K562 (cell line): ENCODE measurements at regions not wholly inside any gene's neighbourhood (a gene's known extent, or its start where the extent isn't known, plus 50 kb on each side); places are given as distances from the start of the nearest gene placed in this dataset.

Experiments
- BRF2 ChIP-seq: IDR thresholded peaks from 3 replicates; pipeline ENCODE4 v1.6.1; 2011; ENCODE audit warnings: borderline replicate concordance, mild to moderate bottlenecking; ENCODE audit not compliant: insufficient read length, insufficient read depth
- DACH1 ChIP-seq: fragments of 450-650 bp; IDR thresholded peaks from 2 replicates; pipeline ENCODE4 v1.6.1; 2018; ENCODE audit not compliant: partially characterized antibody
- HDGF ChIP-seq: fragments of 450-650 bp; IDR thresholded peaks from 2 replicates; pipeline ENCODE4 v1.6.1; 2016
- HMG20B ChIP-seq: fragments of 250-450 bp; sonication (Bioruptor Pico); IDR thresholded peaks from 2 replicates; pipeline ENCODE4 v1.5.0; 2021; ENCODE audit warnings: mild to moderate bottlenecking
- HMGN3 ChIP-seq: IDR thresholded peaks from 2 replicates; pipeline ENCODE4 v1.6.1; 2011; ENCODE audit warnings: borderline replicate concordance, low read depth, mild to moderate bottlenecking, mixed read lengths, low read length; ENCODE audit not compliant: insufficient read length; ENCODE audit errors: extremely low read depth
- HOMEZ ChIP-seq: fragments of 250-450 bp; sonication (Bioruptor Pico); IDR thresholded peaks from 2 replicates; pipeline ENCODE4 v1.4.0; 2020; ENCODE audit warnings: mild to moderate bottlenecking, moderate library complexity
- KAT2B ChIP-seq: IDR thresholded peaks from one replicate; pipeline ENCODE4 v1.6.1; 2012; ENCODE audit warnings: low read depth, mild to moderate bottlenecking, control low read depth, inconsistent platforms, low read length, moderate library complexity
- KAT8 ChIP-seq: fragments of 450-650 bp; IDR thresholded peaks from 2 replicates; pipeline ENCODE4 v1.6.1; 2016; ENCODE audit warnings: low read depth, mild to moderate bottlenecking
- MXD1 ChIP-seq: fragments of 250-450 bp; sonication (Bioruptor Pico); IDR thresholded peaks from 2 replicates; pipeline ENCODE4 v1.8.0; 2021; ENCODE audit warnings: borderline replicate concordance, mild to moderate bottlenecking, moderate library complexity; ENCODE audit not compliant: poor library complexity, severe bottlenecking
- NCOA4 ChIP-seq: fragments of 450-650 bp; IDR thresholded peaks from 2 replicates; pipeline ENCODE4 v1.6.1; 2018; ENCODE audit warnings: mild to moderate bottlenecking; ENCODE audit not compliant: partially characterized antibody
- NCOR1 ChIP-seq: fragments of 450-650 bp; IDR thresholded peaks from 2 replicates; pipeline ENCODE4 v1.6.1; 2016; ENCODE audit warnings: mild to moderate bottlenecking, moderate library complexity
- TBP ChIP-seq: optimal IDR thresholded peaks from 2 replicates; pipeline ENCODE3; 2011; ENCODE audit warnings: low read depth, low read length, improper control_type of control experiment
- TFAP4 ChIP-seq: sonication (generic); formaldehyde crosslinking; IDR thresholded peaks from 2 replicates; pipeline ENCODE4 v1.8.0; 2022; ENCODE audit warnings: missing genetic modification reagents, mild to moderate bottlenecking, moderate library complexity, borderline replicate concordance
- ZBTB1 ChIP-seq: sonication (generic); formaldehyde crosslinking; IDR thresholded peaks from 2 replicates; pipeline ENCODE4 v1.8.1; 2023; ENCODE audit warnings: missing genetic modification reagents, low read depth, mild to moderate bottlenecking, borderline replicate concordance
- ZNF23 ChIP-seq: fragments of 250-450 bp; sonication (Bioruptor Pico); IDR thresholded peaks from 2 replicates; pipeline ENCODE4 v1.4.0; 2020; ENCODE audit warnings: mild to moderate bottlenecking
- ZNF444 ChIP-seq: fragments of 250-450 bp; sonication (Bioruptor Pico); IDR thresholded peaks from 2 replicates; pipeline ENCODE4 v1.4.0; 2020; ENCODE audit warnings: mild to moderate bottlenecking, moderate library complexity
- TF ChIP-seq, protein P1 (sequence below): fragments of 200-800 bp; sonication (Bioruptor generic); IDR thresholded peaks from 2 replicates; pipeline ENCODE4 v1.6.1; 2016; ENCODE audit warnings: missing genetic modification characterization, missing compliant biosample characterization

DNA sequence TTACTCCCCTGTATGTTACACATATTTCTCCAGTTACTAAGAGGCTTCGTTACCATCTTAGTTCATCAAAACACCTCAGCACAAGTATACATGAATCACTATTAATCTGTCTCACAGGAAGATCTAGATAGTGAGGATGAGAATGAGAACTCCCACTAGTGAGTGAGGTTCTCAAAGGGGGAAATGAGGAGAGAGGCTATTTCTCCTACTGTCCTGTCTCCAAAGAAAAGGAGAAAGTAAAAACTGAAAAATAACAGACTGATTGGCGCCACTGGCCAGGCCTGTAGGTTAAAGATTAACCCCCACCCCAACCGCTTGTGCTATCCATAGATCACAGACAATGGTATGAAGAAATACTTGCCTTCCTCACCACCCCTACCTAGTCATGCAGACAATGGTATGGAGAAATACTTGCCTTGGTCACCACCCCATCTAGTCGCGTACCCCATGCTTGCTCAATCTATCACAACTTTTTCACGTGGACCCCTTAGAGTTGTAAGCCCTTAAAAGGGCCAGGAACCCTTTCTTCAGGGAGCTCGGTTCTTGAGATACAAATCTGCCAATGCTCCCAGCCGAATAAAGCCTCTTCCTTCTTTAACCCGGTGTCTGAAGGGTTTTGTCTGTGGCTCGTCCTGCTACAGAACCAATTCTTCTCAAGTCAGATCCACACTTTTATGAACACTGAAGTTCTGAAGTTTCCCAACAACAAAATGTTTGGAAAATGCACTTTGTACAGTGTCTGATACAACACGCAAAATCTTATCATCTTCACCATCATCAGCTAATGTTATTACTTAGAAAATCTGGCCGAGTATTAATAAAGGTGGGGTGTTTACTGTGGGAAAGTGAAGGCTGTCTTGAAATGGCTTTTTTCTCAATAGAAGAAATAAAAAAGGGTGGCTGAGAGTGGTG is 598.1 kb downstream of the UQCRFS1 start (continued):
- TF ChIP-seq, protein P1, sequence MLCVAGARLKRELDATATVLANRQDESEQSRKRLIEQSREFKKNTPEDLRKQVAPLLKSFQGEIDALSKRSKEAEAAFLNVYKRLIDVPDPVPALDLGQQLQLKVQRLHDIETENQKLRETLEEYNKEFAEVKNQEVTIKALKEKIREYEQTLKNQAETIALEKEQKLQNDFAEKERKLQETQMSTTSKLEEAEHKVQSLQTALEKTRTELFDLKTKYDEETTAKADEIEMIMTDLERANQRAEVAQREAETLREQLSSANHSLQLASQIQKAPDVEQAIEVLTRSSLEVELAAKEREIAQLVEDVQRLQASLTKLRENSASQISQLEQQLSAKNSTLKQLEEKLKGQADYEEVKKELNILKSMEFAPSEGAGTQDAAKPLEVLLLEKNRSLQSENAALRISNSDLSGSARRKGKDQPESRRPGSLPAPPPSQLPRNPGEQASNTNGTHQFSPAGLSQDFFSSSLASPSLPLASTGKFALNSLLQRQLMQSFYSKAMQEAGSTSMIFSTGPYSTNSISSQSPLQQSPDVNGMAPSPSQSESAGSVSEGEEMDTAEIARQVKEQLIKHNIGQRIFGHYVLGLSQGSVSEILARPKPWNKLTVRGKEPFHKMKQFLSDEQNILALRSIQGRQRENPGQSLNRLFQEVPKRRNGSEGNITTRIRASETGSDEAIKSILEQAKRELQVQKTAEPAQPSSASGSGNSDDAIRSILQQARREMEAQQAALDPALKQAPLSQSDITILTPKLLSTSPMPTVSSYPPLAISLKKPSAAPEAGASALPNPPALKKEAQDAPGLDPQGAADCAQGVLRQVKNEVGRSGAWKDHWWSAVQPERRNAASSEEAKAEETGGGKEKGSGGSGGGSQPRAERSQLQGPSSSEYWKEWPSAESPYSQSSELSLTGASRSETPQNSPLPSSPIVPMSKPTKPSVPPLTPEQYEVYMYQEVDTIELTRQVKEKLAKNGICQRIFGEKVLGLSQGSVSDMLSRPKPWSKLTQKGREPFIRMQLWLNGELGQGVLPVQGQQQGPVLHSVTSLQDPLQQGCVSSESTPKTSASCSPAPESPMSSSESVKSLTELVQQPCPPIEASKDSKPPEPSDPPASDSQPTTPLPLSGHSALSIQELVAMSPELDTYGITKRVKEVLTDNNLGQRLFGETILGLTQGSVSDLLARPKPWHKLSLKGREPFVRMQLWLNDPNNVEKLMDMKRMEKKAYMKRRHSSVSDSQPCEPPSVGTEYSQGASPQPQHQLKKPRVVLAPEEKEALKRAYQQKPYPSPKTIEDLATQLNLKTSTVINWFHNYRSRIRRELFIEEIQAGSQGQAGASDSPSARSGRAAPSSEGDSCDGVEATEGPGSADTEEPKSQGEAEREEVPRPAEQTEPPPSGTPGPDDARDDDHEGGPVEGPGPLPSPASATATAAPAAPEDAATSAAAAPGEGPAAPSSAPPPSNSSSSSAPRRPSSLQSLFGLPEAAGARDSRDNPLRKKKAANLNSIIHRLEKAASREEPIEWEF (CRISPR knock-in tag) = no peak; the same call in 1 of the 2 replicates
- TF ChIP-seq ZNF444 = peak; percentile 64; the same call in 1 of the 2 replicates
- TF ChIP-seq MXD1 = no peak
- no peak for TF ChIP-seq ZBTB1
- TF ChIP-seq NCOA4 = no peak
- no peak for TF ChIP-seq TBP
- TF ChIP-seq HMG20B (CRISPR knock-in tag) = no peak; the same call in 1 of the 2 replicates
- no peak for TF ChIP-seq HMGN3
- TF ChIP-seq HOMEZ (CRISPR knock-in tag) = no peak
- TF ChIP-seq NCOR1 = peak; percentile 62
- no peak for TF ChIP-seq KAT2B
- no peak for TF ChIP-seq TFAP4 (CRISPR knock-in tag)
- no peak for TF ChIP-seq KAT8
- TF ChIP-seq HDGF = no peak
- TF ChIP-seq ZNF23 = no peak
- peak; percentile 72 for TF ChIP-seq DACH1
- no peak for TF ChIP-seq BRF2
